HepG2 (cell line): ENCODE measurements at regions not wholly inside any gene's neighbourhood (a gene's known extent, or its start where the extent isn't known, plus 50 kb on each side); places are given as distances from the start of the nearest gene placed in this dataset.

Source experiments
- ATAC-seq: fragments of 200-7000 bp; cut with Tn5 transposase; 3 replicates; pipeline ENCODE4 v1.9.1; 2020; ENCODE audit warnings: mild to moderate bottlenecking, moderate library complexity
- BruUV-seq: library from RNA; stranded (reverse); fragments of 400-500 nt; replicated peaks from 2 replicates; lab custom pipeline; 2021; lab: Mats Ljungman, UMichigan
- CTCF ChIA-PET: fragments of 300-600 bp; formaldehyde crosslinking; extraction: SDS; loops from one replicate; lab custom pipeline; 2021; ENCODE audit warnings: low total read pairs, inconsistent platforms, low intra/inter-chr PET ratio; lab: Yijun Ruan, JAX
- POLR2A ChIA-PET: fragments of 350-600 bp; sonication (Branson Sonifier 250); formaldehyde crosslinking; loops from one replicate; lab custom pipeline; 2020; ENCODE audit warnings: antibody characterized with exemption, inconsistent platforms; lab: Yijun Ruan, JAX
- DNase-seq: peaks from one replicate; pipeline ENCODE4 v3.0.0-alpha.2; 2015; ENCODE audit warnings: low spot score
- FAIRE-seq: peaks from 3 replicates; lab custom pipeline; 2011; peaks lifted over from hg19 to GRCh38; lab: Jason Lieb, UNC
- H2AFZ ChIP-seq: one replicate; pipeline ENCODE4 v1.6.1; 2011; ENCODE audit warnings: low read length, inconsistent platforms
- H3K27ac ChIP-seq: fragments of 300-600 bp; 3 replicates; pipeline ENCODE4 v1.8.0; 2011; ENCODE audit warnings: mixed run types, mild to moderate bottlenecking, mixed read lengths, low read length, inconsistent platforms; ENCODE audit not compliant: insufficient read depth; ENCODE audit errors: extremely low read length
- H3K27me3 ChIP-seq, 2 experiments: fragments of 200-600 bp in 1 of 2; 2 replicates in 1 of 2; 3 replicates in 1 of 2; pipeline versions ENCODE4 v1.6.0 to v1.8.0; 2011; ENCODE audit warnings: low read length in 2 of 2, mild to moderate bottlenecking in 2 of 2, moderate library complexity in 2 of 2, inconsistent platforms in 1 of 2; ENCODE audit not compliant: insufficient read depth in 2 of 2, control insufficient read depth in 1 of 2
- H3K36me3 ChIP-seq, 2 experiments: fragments of 200-600 bp in 1 of 2; replicated peaks in 1 of 2; 2 replicates in 1 of 2; 3 replicates in 1 of 2; pipeline versions ENCODE4 v1.5.1 to v1.8.0; 2011; ENCODE audit warnings: low read length in 2 of 2, inconsistent platforms in 1 of 2; ENCODE audit not compliant: insufficient read depth in 2 of 2, control insufficient read depth in 1 of 2
- H3K4me1 ChIP-seq: 2 replicates; pipeline ENCODE4 v1.5.1; 2012; ENCODE audit warnings: low read length, inconsistent platforms; ENCODE audit not compliant: insufficient read depth
- H3K4me2 ChIP-seq: 2 replicates; pipeline ENCODE4 v1.6.0; 2011; ENCODE audit warnings: low read depth, low read length, inconsistent platforms
- H3K4me3 ChIP-seq, 3 experiments: fragments of 200-600 bp in 1 of 3; sonication (generic), shearing (Covaris generic) in 1 of 3; replicated peaks in 1 of 3; 2 replicates each; pipeline ENCODE4 v1.5.1; 2011 to 2016; ENCODE audit warnings: low read length in 3 of 3, inconsistent platforms in 2 of 3, low read depth in 2 of 3, mild to moderate bottlenecking in 2 of 3, control low read depth in 1 of 3, mixed read lengths in 1 of 3; ENCODE audit not compliant: insufficient read depth in 1 of 3
- H3K79me2 ChIP-seq: one replicate; pipeline ENCODE4 v1.6.1; 2011; ENCODE audit warnings: low read length, inconsistent platforms; ENCODE audit not compliant: insufficient read depth
- H3K9ac ChIP-seq: 2 replicates; pipeline ENCODE4 v1.6.0; 2011; ENCODE audit warnings: mild to moderate bottlenecking, low read depth, low read length, inconsistent platforms; ENCODE audit not compliant: insufficient read depth
- H3K9me3 ChIP-seq: 2 replicates; pipeline ENCODE4 v1.5.1; 2012; ENCODE audit warnings: mild to moderate bottlenecking, low read length
- H4K20me1 ChIP-seq: 2 replicates; pipeline ENCODE4 v1.6.0; 2011; ENCODE audit warnings: inconsistent platforms, mild to moderate bottlenecking, low read length, moderate library complexity; ENCODE audit not compliant: insufficient read depth
- ATF7 ChIP-seq, 2 experiments: fragments of 450-650 bp in 1 of 2; sonication (generic) in 1 of 2; formaldehyde crosslinking in 1 of 2; IDR thresholded peaks; 2 replicates each; pipeline versions ENCODE4 v1.4.0 to v1.6.1; 2016 to 2020; ENCODE audit warnings: antibody characterized with exemption in 1 of 2, mild to moderate bottlenecking in 1 of 2, missing genetic modification reagents in 1 of 2
- GABPA ChIP-seq, 2 experiments: IDR thresholded peaks; 2 replicates each; pipeline ENCODE4 v1.6.1; 2011 to 2016; ENCODE audit warnings: low read depth in 2 of 2, low read length in 1 of 2, missing biosample characterization in 1 of 2, missing genetic modification characterization in 1 of 2
- KLF13 ChIP-seq: sonication (generic); formaldehyde crosslinking; IDR thresholded peaks from 2 replicates; pipeline ENCODE4 v1.4.0; 2020; ENCODE audit warnings: mild to moderate bottlenecking, missing genetic modification reagents
- KLF6 ChIP-seq: IDR thresholded peaks from 2 replicates; pipeline ENCODE4 v1.8.0; 2016; ENCODE audit warnings: missing biosample characterization, missing genetic modification reagents
- LRRFIP1 ChIP-seq: sonication (generic); formaldehyde crosslinking; conservative IDR thresholded peaks from 2 replicates; pipeline ENCODE4 v1.4.0; 2020; ENCODE audit warnings: missing genetic modification reagents
- TERF1 ChIP-seq: sonication (generic); formaldehyde crosslinking; IDR thresholded peaks from 2 replicates; pipeline ENCODE4 v1.8.0; 2022; ENCODE audit warnings: mild to moderate bottlenecking, missing genetic modification reagents, moderate library complexity
- ZFP90 ChIP-seq: sonication (generic); formaldehyde crosslinking; IDR thresholded peaks from 2 replicates; pipeline ENCODE4 v1.8.0; 2022; ENCODE audit warnings: missing genetic modification reagents, mild to moderate bottlenecking, inconsistent platforms, borderline replicate concordance
- ZNF431 ChIP-seq: sonication (generic); formaldehyde crosslinking; IDR thresholded peaks from 2 replicates; pipeline ENCODE4 v1.9.0; 2022; ENCODE audit warnings: missing genetic modification reagents, low read depth, mild to moderate bottlenecking, borderline replicate concordance
- WGBS: methylation state at CpG from one replicate; pipeline ENCODE4 v1.1.6; 2017; ENCODE audit warnings: low lambda C conversion rate; 5-methylcytosine and 5-hydroxymethylcytosine counted together
- in situ Hi-C: cut with HindIII; loops from 2 replicates; pipeline ENCODE4 v1.10.0; 2017; ENCODE audit warnings: low pct_unique_long_range_greater_than_20kb; ENCODE audit not compliant: extremely low pct_ligation_motif_present
- intact Hi-C: fragments of 100-400 bp; cut with micrococcal nuclease; formaldehyde crosslinking; loops from one replicate; pipeline ENCODE4 v1.10.0; 2022; ENCODE audit not compliant: unreplicated experiment
- TF ChIP-seq, protein P1 (sequence below): sonication (generic); formaldehyde crosslinking; IDR thresholded peaks from 2 replicates; pipeline ENCODE4 v1.5.0; 2020; ENCODE audit warnings: mild to moderate bottlenecking, missing genetic modification reagents

DNA sequence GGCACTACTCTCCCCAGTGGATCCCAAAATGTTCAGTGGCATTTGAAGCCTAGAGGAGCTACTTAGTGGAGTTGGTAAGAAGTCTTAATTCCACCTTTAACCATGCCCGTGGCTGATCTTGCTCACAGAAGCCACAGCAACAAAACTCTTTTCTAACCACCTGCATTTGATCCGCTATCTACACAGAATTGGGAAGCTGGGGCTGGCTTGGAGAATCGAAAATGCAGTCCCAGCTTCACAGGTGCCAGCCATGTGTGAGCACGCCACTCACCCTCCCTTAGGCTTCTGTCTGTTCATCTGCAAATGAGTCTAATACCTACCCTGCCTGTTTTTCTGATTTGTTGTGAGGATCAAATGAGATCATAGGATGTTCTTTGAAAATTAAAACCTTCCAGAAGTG is 182.6 kb downstream of the BCL11A start (continued):
- TF ChIP-seq TERF1 (CRISPR knock-in tag) (no peak), KLF13 (CRISPR knock-in tag) (no peak), ZFP90 (CRISPR knock-in tag) (no peak), KLF6 (CRISPR knock-in tag) (no peak), ATF7 (IDR thresholded peaks at IDR 0.05) (no peak), ATF7 (CRISPR knock-in tag; IDR thresholded peaks at IDR 0.05) (no peak)
- TF ChIP-seq, protein P1, sequence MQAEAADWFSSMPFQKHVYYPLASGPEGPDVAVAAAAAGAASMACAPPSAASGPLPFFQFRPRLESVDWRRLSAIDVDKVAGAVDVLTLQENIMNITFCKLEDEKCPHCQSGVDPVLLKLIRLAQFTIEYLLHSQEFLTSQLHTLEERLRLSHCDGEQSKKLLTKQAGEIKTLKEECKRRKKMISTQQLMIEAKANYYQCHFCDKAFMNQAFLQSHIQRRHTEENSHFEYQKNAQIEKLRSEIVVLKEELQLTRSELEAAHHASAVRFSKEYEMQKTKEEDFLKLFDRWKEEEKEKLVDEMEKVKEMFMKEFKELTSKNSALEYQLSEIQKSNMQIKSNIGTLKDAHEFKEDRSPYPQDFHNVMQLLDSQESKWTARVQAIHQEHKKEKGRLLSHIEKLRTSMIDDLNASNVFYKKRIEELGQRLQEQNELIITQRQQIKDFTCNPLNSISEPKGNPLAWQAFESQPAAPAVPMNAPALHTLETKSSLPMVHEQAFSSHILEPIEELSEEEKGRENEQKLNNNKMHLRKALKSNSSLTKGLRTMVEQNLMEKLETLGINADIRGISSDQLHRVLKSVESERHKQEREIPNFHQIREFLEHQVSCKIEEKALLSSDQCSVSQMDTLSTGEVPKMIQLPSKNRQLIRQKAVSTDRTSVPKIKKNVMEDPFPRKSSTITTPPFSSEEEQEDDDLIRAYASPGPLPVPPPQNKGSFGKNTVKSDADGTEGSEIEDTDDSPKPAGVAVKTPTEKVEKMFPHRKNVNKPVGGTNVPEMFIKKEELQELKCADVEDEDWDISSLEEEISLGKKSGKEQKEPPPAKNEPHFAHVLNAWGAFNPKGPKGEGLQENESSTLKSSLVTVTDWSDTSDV (CRISPR knock-in tag): no peak

GRCh38 chr2:60368456-60368855 is 185.0 kb downstream of the BCL11A start:
- no peak overlapping the region for H3K4me2 ChIP-seq
- H3K36me3 ChIP-seq: no peaks in the 10 kb centered on the region
- no peak overlapping the region for H3K27ac ChIP-seq
- CTCF ChIA-PET: no interaction called here
- no peak for TF ChIP-seq ZNF431 (CRISPR knock-in tag)
- no peak for TF ChIP-seq GABPA (IDR thresholded peaks at IDR 0.05; ENCODE audit: low read depth, low read length)
- TF ChIP-seq GABPA (CRISPR knock-in tag; IDR thresholded peaks at IDR 0.05; ENCODE audit: low read depth): no peak
- no peak for TF ChIP-seq LRRFIP1 (CRISPR knock-in tag)
- no peaks in the 10 kb centered on the region; a peak in 1 of 5 replicates for H3K27me3 ChIP-seq
- H3K4me1 ChIP-seq: no peaks in the 10 kb centered on the region
- DNase-seq: no peak
- no TSS peak for BruUV-seq
- H3K4me3 ChIP-seq: no peak overlapping the region
- no peaks in the 10 kb centered on the region for H3K9me3 ChIP-seq
- no peak for FAIRE-seq
- H4K20me1 ChIP-seq: no peaks in the 10 kb centered on the region
- intact Hi-C loops: no loop called here
- POLR2A ChIA-PET: no interaction called here
- no peaks in the 10 kb centered on the region for H3K79me2 ChIP-seq
- 58% methylated on average over 2 of the region's 2 CpGs for WGBS
- H3K9ac ChIP-seq: no peak overlapping the region
- no peak overlapping the region for H2AFZ ChIP-seq
- ATAC-seq: no peak
- in situ Hi-C loops: no loop called here
